Liver (tissue), 3 donors: ENCODE measurements at regions not wholly inside any gene's neighbourhood (a gene's known extent, or its start where the extent isn't known, plus 50 kb on each side); places are given as distances from the start of the nearest gene placed in this dataset.

ENCODE experiments used
- TAF1 ChIP-seq: conservative IDR thresholded peaks from 2 replicates; pipeline ENCODE4 v1.6.1; 2016; ENCODE audit warnings: antibody characterized with exemption, mild to moderate bottlenecking
- TF ChIP-seq, protein P1 (sequence below): fragments of 150-350 bp; IDR thresholded peaks from 2 replicates; pipeline ENCODE4 v1.5.1; 2017; ENCODE audit warnings: improper control_type of control experiment, low read depth, low read length; ENCODE audit not compliant: missing input control
- TF ChIP-seq, protein P2 (sequence below): IDR thresholded peaks from 2 replicates; pipeline ENCODE4 v1.6.1; 2016; ENCODE audit warnings: antibody characterized with exemption
- donor health status: healthy.
- donor health status: healthy.

DNA sequence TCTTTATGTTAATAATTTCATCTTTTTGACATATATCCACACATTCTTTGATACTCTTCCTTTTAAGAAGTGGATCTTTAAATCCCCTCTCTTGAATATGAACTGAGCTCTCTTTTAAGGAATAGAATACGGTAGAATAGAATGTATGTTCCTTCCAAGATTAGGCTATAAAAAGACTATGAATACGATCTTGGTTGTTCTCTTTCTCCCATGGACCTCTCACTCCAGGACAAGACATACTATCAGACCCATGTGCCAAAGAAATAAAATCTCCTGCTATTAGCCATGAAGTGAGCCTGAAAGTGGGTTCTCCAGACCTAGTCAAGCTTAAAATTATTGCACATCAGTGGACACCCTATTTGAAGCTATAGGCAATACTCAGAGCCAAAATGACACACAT is 392.2 kb upstream of the ANO3 start:
- TF ChIP-seq, protein P1, sequence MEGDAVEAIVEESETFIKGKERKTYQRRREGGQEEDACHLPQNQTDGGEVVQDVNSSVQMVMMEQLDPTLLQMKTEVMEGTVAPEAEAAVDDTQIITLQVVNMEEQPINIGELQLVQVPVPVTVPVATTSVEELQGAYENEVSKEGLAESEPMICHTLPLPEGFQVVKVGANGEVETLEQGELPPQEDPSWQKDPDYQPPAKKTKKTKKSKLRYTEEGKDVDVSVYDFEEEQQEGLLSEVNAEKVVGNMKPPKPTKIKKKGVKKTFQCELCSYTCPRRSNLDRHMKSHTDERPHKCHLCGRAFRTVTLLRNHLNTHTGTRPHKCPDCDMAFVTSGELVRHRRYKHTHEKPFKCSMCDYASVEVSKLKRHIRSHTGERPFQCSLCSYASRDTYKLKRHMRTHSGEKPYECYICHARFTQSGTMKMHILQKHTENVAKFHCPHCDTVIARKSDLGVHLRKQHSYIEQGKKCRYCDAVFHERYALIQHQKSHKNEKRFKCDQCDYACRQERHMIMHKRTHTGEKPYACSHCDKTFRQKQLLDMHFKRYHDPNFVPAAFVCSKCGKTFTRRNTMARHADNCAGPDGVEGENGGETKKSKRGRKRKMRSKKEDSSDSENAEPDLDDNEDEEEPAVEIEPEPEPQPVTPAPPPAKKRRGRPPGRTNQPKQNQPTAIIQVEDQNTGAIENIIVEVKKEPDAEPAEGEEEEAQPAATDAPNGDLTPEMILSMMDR: no peak
- no peak for TF ChIP-seq TAF1
- TF ChIP-seq, protein P2, sequence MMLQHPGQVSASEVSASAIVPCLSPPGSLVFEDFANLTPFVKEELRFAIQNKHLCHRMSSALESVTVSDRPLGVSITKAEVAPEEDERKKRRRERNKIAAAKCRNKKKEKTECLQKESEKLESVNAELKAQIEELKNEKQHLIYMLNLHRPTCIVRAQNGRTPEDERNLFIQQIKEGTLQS: no peak
